KBM-7 (cell line): ENCODE measurements at regions not wholly inside any gene's neighbourhood (a gene's known extent, or its start where the extent isn't known, plus 50 kb on each side); places are given as distances from the start of the nearest gene placed in this dataset.
A peak's percentile ranks its signal among the peaks of the same experiment; 100 is the strongest.
"Not testable (repeated sequence)": the region's sequence is repeated elsewhere in the genome, so short reads cannot be mapped to it uniquely, and the experiment has no call there.

ENCODE experiments used
- DNase-seq: peaks from one replicate; pipeline ENCODE4 v3.0.0-alpha.2; 2015
- in situ Hi-C: fragments of 300-500 bp; cut with MboI; formaldehyde crosslinking; loops from 2 replicates; pipeline ENCODE4 v1.14.3; 2020; ENCODE audit warnings: low sequenced_read_pairs, low pct_unique_long_range_greater_than_20kb, mixed read lengths

GRCh38 chr3:153463895-153464294 lies 301.9 kb downstream of the RAP2B start:
- peak; percentile 5 for DNase-seq
- in situ Hi-C loops, result no loop called here

GRCh38 chr3:153469162-153469561 lies 307.1 kb downstream of the RAP2B start:
- DNase-seq, result no peak
- in situ Hi-C loops, result no loop called here

- peak; percentile 4 for DNase-seq
- in situ Hi-C loops, result no loop called here
Measured at GRCh38 chr3:153484842-153485241, 322.8 kb downstream of the RAP2B start.

- in situ Hi-C loops, result no loop called here
- no peak for DNase-seq
Measured at GRCh38 chr3:153495422-153495821, 333.4 kb downstream of the RAP2B start.

- DNase-seq, result no peak
- in situ Hi-C loops, result no loop called here
Measured at GRCh38 chr3:153502682-153503081, 340.7 kb downstream of the RAP2B start.

GRCh38 chr3:153503873-153504272 lies 341.8 kb downstream of the RAP2B start:
- in situ Hi-C loops, result no loop called here
- no peak for DNase-seq

GRCh38 chr3:153506205-153506604 lies 344.2 kb downstream of the RAP2B start:
- DNase-seq, in situ Hi-C loops: not testable (repeated sequence)

- in situ Hi-C loops, result not testable (repeated sequence)
Measured at GRCh38 chr3:153506686-153507085, 344.7 kb downstream of the RAP2B start.

GRCh38 chr3:153513236-153513635 lies 351.2 kb downstream of the RAP2B start:
- in situ Hi-C loops, result no loop called here
- DNase-seq, result peak; percentile 11

More at GRCh38 chr3:153506686-153507085, 344.7 kb downstream of the RAP2B start:
- DNase-seq, result not testable (repeated sequence)

- in situ Hi-C loops, result no loop called here
- no peak for DNase-seq
Measured at GRCh38 chr3:153528473-153528872, 366.4 kb downstream of the RAP2B start.

- in situ Hi-C loops, result no loop called here
Measured at GRCh38 chr3:153539263-153539662, 377.2 kb downstream of the RAP2B start.

GRCh38 chr3:153545471-153545870 lies 383.4 kb downstream of the RAP2B start:
- DNase-seq, result no peak
- in situ Hi-C loops, result no loop called here

More at GRCh38 chr3:153539263-153539662, 377.2 kb downstream of the RAP2B start:
- no peak for DNase-seq

- no peak for DNase-seq
- in situ Hi-C loops, result no loop called here
Measured at GRCh38 chr3:153547970-153548369, 385.9 kb downstream of the RAP2B start.

- DNase-seq, in situ Hi-C loops: not testable (repeated sequence)
Measured at GRCh38 chr3:153549686-153550085, 387.7 kb downstream of the RAP2B start.

- in situ Hi-C loops, result no loop called here
- no peak for DNase-seq
Measured at GRCh38 chr3:153551536-153552285, 389.7 kb downstream of the RAP2B start.

GRCh38 chr3:153552887-153553604 lies 391.0 kb downstream of the RAP2B start:
- no peak for DNase-seq
- in situ Hi-C loops, result no loop called here

GRCh38 chr3:153553605-153553945 lies 391.5 kb downstream of the RAP2B start:
- no peak for DNase-seq

GRCh38 chr3:153555919-153556318 lies 393.9 kb downstream of the RAP2B start:
- in situ Hi-C loops, result no loop called here
- DNase-seq, result no peak

More at GRCh38 chr3:153553605-153553945, 391.5 kb downstream of the RAP2B start:
- in situ Hi-C loops, result no loop called here

- DNase-seq, in situ Hi-C loops: not testable (repeated sequence)
Measured at GRCh38 chr3:153559366-153559765, 397.3 kb downstream of the RAP2B start.

GRCh38 chr3:153567011-153567410 lies 405.0 kb downstream of the RAP2B start:
- in situ Hi-C loops, result no loop called here
- no peak for DNase-seq
